ENCODE measurements at regions not wholly inside any gene's neighbourhood (a gene's known extent, or its start where the extent isn't known, plus 50 kb on each side); places are given as distances from the start of the nearest gene placed in this dataset.

DNA sequence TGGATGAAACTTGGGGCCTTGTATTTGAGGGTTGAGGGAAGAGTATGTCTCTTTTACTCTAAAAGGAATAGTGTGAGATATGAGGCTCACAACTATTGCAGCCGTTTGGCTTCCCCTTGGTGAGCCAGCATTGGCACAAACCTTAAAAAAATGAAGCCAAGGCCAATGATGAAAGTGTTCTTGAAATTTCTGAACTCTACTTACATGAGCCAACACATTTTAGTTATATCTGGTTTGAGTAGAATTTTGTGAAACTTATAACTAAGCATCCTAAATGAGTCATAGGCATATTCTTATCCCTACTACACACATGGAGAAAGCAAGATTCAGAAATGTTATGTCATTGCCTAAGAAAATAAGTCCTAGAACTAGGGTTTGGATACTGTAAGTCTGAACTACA lies 55.3 kb upstream of the ACSS3 start:
- no peaks in the 10 kb centered on the region for H3K9me3 ChIP-seq (ENCODE audit: low read depth)
- peak; percentile 25 for DNase-seq

DNA sequence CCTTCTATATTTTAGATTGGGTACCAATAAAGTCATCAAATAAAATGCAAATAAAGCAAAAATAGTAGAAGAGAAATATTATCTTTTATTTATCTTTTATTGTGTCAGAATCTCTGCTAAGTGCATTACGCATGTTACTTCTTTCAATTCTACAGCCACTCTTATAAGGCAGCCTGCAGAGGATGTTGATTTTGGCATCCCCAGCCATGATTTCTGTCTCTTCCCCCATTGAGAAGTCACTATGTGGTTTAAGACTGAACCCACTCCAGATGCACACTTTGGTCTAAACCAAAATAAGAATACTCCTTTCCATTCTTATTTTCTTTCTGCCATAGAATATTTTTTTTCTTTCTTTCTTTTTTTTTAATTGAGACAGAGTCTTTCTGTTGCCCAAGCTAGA lies 56.0 kb upstream of the ACSS3 start:
- Histone ChIP-seq H3K4me1 (ENCODE audit: insufficient read depth) (no peaks in the 10 kb centered on the region), H4K20me1 (ENCODE audit: insufficient read depth) (no peaks in the 10 kb centered on the region), H2AFZ (no peak overlapping the region), H3K9me2 (ENCODE audit: insufficient read depth) (no peaks in the 10 kb centered on the region), H3K4me3 (no peak overlapping the region), H3K79me2 (ENCODE audit: insufficient read depth) (no peaks in the 10 kb centered on the region), H3K4me2 (ENCODE audit: unreplicated experiment) (no peak overlapping the region), H3F3A (ENCODE audit: insufficient read depth) (no peaks in the 10 kb centered on the region), H3K9ac (no peak overlapping the region), H3K9me3 (ENCODE audit: low read depth) (no peaks in the 10 kb centered on the region), H3K27me3 (replicated peaks; ENCODE audit: insufficient read depth) (no peaks in the 10 kb centered on the region), H3K27ac (no peak overlapping the region), H3K36me3 (ENCODE audit: low read depth) (no peaks in the 10 kb centered on the region)
- no peak for TF ChIP-seq EZH2 (IDR thresholded peaks at IDR 0.05; ENCODE audit: insufficient read depth, poor library complexity, severe bottlenecking)
- no peak for TF ChIP-seq EZH2phosphoT487 (IDR thresholded peaks at IDR 0.05; ENCODE audit: insufficient read depth, low read depth)
- no peak for DNase-seq
- in situ Hi-C loops (cut with MboI) = no loop called here
- 95 to 96% methylated on average over 1 of the region's 1 CpG for WGBS, 2 experiments (ENCODE audit: low coverage in 1 of 2, low lambda C conversion rate in 2 of 2, missing lambda C conversion rate in 2 of 2)

More for the DNA sequence above, 55.3 kb upstream of the ACSS3 start:
- no peaks in the 10 kb centered on the region for H3K36me3 ChIP-seq (ENCODE audit: low read depth)
- H4K20me1 ChIP-seq (ENCODE audit: insufficient read depth) = no peaks in the 10 kb centered on the region
- H3K79me2 ChIP-seq (ENCODE audit: insufficient read depth) = no peaks in the 10 kb centered on the region
- H3K9ac ChIP-seq = no peak overlapping the region
- 3 to 11% methylated on average over 1 of the region's 1 CpG for WGBS, 2 experiments (ENCODE audit: low coverage in 1 of 2, low lambda C conversion rate in 2 of 2, missing lambda C conversion rate in 2 of 2)
- TF ChIP-seq EZH2 (IDR thresholded peaks at IDR 0.05; ENCODE audit: insufficient read depth, poor library complexity, severe bottlenecking) = no peak
- no peak for TF ChIP-seq EZH2phosphoT487 (IDR thresholded peaks at IDR 0.05; ENCODE audit: insufficient read depth, low read depth)
- H3F3A ChIP-seq (ENCODE audit: insufficient read depth) = no peaks in the 10 kb centered on the region
- H3K4me2 ChIP-seq (ENCODE audit: unreplicated experiment) = no peak overlapping the region
- in situ Hi-C loops (cut with MboI) = no loop called here
- no peak overlapping the region for H3K27ac ChIP-seq
- H3K4me1 ChIP-seq (ENCODE audit: insufficient read depth) = no peaks in the 10 kb centered on the region
- no peak overlapping the region for H3K4me3 ChIP-seq
- no peak overlapping the region for H2AFZ ChIP-seq
- H3K9me2 ChIP-seq (ENCODE audit: insufficient read depth) = no peaks in the 10 kb centered on the region
- no peaks in the 10 kb centered on the region for H3K27me3 ChIP-seq (replicated peaks; ENCODE audit: insufficient read depth)

DNA sequence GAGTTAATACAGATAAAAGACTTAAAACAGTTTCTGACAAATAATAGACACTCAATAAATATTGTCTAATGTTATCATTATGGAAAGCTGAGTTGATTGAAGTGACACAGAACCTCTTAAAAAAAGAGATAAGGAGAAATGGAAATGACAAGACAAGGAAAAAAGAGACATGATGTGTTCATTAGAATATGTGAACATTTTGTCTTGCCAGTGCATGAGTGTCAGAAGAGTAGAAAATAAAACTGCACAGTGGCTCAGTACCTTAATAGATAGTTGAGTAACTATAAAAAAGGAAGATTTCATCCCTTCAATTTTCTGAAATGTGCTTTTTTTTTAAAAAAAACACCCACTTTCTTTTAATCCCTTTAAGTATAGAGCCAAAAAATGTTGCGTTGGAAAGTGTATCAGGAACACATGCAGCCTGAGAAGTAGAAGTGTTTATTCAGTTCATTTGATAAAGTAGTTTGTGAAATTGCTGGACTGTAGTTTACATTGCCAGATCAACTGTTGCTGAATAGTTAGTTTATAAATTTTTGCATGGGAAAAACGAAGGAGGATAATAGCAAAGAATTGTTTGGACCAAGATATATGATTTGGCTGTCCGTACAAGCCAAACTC lies 56.6 kb upstream of the ACSS3 start:
- Histone ChIP-seq H3K36me3 (ENCODE audit: low read depth) (no peaks in the 10 kb centered on the region), H3K27ac (no peak overlapping the region), H3K9ac (no peak overlapping the region), H3K4me1 (ENCODE audit: insufficient read depth) (no peaks in the 10 kb centered on the region), H4K20me1 (ENCODE audit: insufficient read depth) (no peaks in the 10 kb centered on the region), H3K4me2 (ENCODE audit: unreplicated experiment) (no peak overlapping the region), H2AFZ (no peak overlapping the region), H3K4me3 (no peak overlapping the region), H3K9me3 (ENCODE audit: low read depth) (no peaks in the 10 kb centered on the region), H3K9me2 (ENCODE audit: insufficient read depth) (no peaks in the 10 kb centered on the region), H3F3A (ENCODE audit: insufficient read depth) (no peaks in the 10 kb centered on the region), H3K79me2 (ENCODE audit: insufficient read depth) (no peaks in the 10 kb centered on the region), H3K27me3 (replicated peaks; ENCODE audit: insufficient read depth) (no peaks in the 10 kb centered on the region)
- in situ Hi-C loops (cut with MboI) = no loop called here
- DNase-seq = no peak
- no peak for TF ChIP-seq EZH2 (IDR thresholded peaks at IDR 0.05; ENCODE audit: insufficient read depth, poor library complexity, severe bottlenecking)
- 51 to 52% methylated on average over 3 of the region's 3 CpGs for WGBS, 2 experiments (ENCODE audit: low coverage in 1 of 2, low lambda C conversion rate in 2 of 2, missing lambda C conversion rate in 2 of 2)

DNA sequence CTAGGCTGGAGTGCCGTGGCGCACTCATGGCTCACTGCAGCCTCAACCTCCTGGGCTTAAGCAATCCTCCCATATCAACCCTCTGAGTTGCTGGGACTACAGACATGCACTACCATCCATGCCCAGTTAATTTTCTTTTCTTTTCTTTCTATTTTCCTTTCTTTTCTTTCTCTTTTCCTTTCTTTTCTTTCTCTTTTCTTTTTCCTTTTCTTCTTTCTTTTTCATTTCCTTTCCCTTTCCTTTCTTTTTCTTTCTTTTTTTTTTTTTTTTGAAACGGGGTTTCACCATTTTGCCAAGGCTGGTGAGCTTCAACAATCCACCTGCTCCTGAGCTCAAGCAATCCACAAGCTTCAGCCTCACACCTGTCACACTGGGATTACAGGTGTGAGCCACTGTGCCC lies 60.1 kb upstream of the ACSS3 start:
- WGBS, 2 experiments (ENCODE audit: low coverage in 1 of 2, low lambda C conversion rate in 2 of 2, missing lambda C conversion rate in 2 of 2) = 37 to 45% methylated on average over 3 of the region's 3 CpGs
- Histone ChIP-seq H3K9ac (no peak overlapping the region), H3K4me1 (ENCODE audit: insufficient read depth) (no peaks in the 10 kb centered on the region), H3F3A (ENCODE audit: insufficient read depth) (no peaks in the 10 kb centered on the region), H3K4me3 (no peak overlapping the region), H3K9me3 (ENCODE audit: low read depth) (no peaks in the 10 kb centered on the region), H4K20me1 (ENCODE audit: insufficient read depth) (no peaks in the 10 kb centered on the region), H3K36me3 (ENCODE audit: low read depth) (no peaks in the 10 kb centered on the region), H3K4me2 (ENCODE audit: unreplicated experiment) (no peak overlapping the region), H3K27me3 (replicated peaks; ENCODE audit: insufficient read depth) (no peaks in the 10 kb centered on the region), H3K9me2 (ENCODE audit: insufficient read depth) (no peaks in the 10 kb centered on the region), H3K79me2 (ENCODE audit: insufficient read depth) (no peaks in the 10 kb centered on the region), H2AFZ (no peak overlapping the region), H3K27ac (no peak overlapping the region)
- no peak for TF ChIP-seq EZH2phosphoT487 (IDR thresholded peaks at IDR 0.05; ENCODE audit: insufficient read depth, low read depth)
- no peak for TF ChIP-seq EZH2 (IDR thresholded peaks at IDR 0.05; ENCODE audit: insufficient read depth, poor library complexity, severe bottlenecking)
- no peak for DNase-seq
- in situ Hi-C loops (cut with MboI) = no loop called here

DNA sequence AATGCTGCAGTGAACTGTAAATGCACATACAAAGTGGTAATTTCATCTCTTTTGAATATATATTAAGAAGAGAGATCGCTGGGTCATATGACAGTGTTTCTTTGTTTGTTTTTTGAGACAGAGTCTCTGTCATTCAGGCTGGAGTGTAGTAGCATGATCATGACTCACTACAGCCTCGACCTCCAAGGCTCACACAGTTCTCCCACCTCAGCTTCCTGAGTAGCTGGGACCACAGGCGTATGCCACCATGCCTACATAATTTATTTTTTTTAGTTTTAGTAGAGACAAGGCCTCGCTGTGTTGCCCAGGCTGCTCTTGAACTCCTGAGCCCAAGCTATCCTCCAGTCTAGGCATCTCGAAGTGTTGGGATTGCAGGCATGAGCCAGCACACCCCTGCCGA lies 62.4 kb upstream of the ACSS3 start:
- in situ Hi-C loops (cut with MboI) = no loop called here
- Histone ChIP-seq H3K27me3 (replicated peaks; ENCODE audit: insufficient read depth) (no peaks in the 10 kb centered on the region), H3K27ac (no peak overlapping the region), H3K4me1 (ENCODE audit: insufficient read depth) (no peaks in the 10 kb centered on the region), H3K9me2 (ENCODE audit: insufficient read depth) (no peaks in the 10 kb centered on the region), H3F3A (ENCODE audit: insufficient read depth) (no peaks in the 10 kb centered on the region), H2AFZ (no peak overlapping the region), H4K20me1 (ENCODE audit: insufficient read depth) (no peaks in the 10 kb centered on the region), H3K36me3 (ENCODE audit: low read depth) (no peaks in the 10 kb centered on the region), H3K9me3 (ENCODE audit: low read depth) (no peaks in the 10 kb centered on the region), H3K4me2 (ENCODE audit: unreplicated experiment) (no peak overlapping the region), H3K4me3 (no peak overlapping the region), H3K79me2 (ENCODE audit: insufficient read depth) (no peaks in the 10 kb centered on the region), H3K9ac (no peak overlapping the region)
- no peak for DNase-seq
- TF ChIP-seq EZH2phosphoT487 (IDR thresholded peaks at IDR 0.05; ENCODE audit: insufficient read depth, low read depth) (no peak), EZH2 (IDR thresholded peaks at IDR 0.05; ENCODE audit: insufficient read depth, poor library complexity, severe bottlenecking) (no peak)
- WGBS, 2 experiments (ENCODE audit: low coverage in 1 of 2, low lambda C conversion rate in 2 of 2, missing lambda C conversion rate in 2 of 2) = 60 to 65% methylated on average over 6 of the region's 6 CpGs

Measured in GM23248 (cell line).